GF-D8 (cell line): ENCODE measurements at regions not wholly inside any gene's neighbourhood (a gene's known extent, or its start where the extent isn't known, plus 50 kb on each side); places are given as distances from the start of the nearest gene placed in this dataset.
"Not testable (repeated sequence)": the region's sequence is repeated elsewhere in the genome, so short reads cannot be mapped to it uniquely, and the experiment has no call there.

ENCODE experiments used
- DNase-seq: peaks from one replicate; lab custom pipeline; 2025; lab: John Stamatoyannopoulos, UW

DNA sequence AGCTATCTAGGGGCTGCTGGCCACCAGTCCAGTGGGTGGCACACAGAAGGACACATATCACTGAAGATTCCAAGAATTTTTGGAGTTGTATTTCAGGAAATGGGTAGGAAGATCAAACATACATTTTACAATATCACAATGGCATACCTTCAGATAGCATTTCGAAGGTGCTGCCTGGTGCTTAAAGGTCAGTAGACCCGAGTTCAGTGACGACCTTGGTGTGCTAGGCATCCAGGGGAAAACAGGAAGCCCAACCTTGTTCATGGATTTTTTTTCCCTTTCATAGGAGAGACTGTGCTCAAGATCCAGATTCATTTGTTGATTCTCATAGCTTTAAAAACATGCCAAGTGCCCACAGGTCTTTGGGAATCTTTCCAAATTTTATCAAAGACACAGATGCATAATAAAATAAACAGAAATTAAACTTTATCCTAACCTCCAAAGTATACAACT is 51.0 kb upstream of the RCBTB2 start:
- DNase-seq, result no peak

DNA sequence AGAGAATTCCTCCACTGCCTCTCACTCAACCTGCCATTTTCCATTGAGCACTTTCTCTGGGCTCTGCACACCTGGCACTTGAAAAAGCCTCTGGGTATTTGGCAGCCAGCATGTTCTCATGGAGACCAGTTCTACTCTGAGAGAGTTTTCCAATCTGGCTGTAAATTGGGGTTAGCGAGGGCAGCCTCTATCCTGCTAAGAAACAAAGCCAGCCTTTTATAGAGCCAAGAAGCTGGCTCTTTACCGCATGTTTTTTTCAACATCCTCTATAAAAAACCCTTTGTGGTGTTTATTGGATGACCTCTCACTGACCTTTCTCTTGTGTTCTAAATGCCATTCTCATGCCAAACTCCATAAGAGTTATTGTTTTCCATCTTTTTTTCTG is 52.6 kb upstream of the RCBTB2 start:
- peak; percentile 84 for DNase-seq

DNA sequence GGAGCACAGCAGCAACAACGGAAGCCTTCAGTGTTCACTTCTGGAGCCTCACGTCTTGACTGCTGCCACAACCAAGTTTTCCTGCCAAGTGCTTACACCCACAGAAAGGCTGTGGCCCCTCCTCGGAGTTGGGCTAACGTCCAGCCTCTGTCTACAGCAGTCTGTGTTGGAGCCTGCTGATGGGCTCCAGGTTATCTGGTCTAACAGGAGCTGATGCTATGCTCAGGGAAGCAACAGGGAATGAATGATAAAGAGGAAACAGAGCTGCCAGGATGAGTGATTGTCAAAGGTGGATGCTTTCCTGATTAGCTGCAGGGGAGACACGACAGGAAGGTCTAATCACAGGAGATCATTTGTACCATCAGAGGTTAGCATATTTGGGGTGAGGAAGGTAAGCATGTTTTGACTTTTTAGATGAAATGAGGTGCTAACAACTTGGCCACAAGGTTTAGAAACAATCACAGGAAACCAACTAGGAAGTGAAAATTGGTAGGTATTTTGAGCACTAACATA is 53.8 kb upstream of the RCBTB2 start:
- DNase-seq, result no peak

DNA sequence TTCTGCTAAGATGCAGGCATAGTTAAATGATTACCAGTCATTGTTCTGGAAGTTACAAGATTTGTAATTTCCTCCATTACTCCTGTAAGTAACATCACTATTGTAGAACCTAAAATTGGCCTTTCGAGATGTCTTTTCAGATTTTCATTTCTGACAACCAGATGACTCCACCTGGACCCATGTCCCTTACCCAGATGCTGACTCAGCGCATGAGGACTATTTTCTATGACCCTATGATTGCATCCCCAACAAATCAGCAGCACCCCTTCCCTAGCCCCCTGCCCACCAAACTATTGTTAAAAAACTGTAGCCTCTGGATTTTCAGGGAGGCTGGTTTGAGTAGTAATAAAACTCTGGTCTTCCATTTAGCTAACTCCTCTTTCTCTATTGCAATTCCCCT is 55.2 kb upstream of the RCBTB2 start:
- DNase-seq, result no peak

DNA sequence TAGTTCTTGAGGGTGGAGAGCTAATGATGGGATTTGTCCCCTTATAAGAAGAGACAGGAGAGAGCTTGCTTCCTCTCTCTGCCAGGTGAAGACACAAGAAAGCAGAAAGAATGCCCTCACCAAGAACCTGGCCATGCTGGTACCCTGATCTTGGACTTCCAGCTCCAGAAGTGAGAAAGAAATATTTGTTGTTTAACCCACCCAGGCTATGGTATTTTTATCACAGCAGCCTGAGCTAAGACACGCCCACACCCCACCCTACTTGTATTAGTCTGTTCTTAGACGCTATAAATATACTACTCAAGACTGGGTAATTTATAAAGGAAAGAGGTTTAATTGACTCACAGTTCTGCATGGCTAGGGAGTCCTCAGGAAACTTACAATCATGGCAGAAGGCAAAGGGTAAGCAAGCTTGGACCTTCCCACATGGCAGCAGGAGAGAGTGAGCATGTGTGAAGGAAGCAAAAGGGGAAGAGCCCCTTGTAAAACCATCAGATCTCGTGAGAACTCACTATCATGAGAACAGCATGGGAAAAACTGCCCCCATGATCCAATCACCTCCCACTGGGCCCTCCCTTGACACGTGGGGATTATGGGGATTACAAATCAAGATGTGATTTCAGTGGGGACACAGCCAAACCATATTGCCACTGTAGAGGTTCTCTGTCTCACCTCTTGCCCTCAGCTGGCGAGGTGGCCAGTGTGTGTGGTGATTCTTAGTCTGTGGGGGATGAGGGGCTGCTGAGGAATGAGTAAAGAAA is 57.4 kb upstream of the RCBTB2 start:
- DNase-seq, result no peak

DNA sequence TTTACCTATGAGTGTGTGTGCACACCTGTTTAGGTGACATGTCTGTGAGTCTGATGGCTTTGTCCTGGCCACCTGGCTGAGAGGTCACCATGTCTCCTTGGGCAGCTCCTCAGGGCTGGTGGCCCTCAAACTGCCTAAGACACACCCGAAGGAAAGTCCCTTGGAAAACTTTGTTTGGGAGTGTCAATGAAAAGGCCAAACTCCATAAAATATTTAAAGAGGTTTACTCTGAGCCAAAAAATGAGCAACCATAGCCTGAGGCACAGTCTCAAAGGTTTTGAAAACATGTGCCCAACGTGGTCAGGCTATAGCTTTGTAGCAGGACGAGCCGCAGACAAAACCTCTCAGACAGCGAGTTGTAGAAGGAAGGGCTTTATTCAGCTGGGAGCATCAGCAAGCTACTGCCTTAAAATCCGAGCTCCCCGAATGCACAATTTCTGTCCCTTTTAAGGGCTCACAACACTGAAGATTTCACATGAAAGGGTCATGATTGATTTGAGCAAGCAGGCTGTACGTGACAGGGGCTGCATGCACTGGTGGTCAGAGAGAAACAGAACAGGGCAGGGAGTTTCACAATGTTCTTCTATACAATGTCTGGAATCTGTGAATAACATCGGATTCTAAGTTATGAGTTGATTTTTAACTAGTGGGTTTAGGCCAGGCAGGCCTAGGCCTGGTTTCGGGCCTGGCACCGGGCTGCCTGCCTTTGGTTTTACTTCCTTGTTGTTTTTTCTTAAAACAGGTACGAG is 58.4 kb upstream of the RCBTB2 start:
- DNase-seq, result not testable (repeated sequence)

DNA sequence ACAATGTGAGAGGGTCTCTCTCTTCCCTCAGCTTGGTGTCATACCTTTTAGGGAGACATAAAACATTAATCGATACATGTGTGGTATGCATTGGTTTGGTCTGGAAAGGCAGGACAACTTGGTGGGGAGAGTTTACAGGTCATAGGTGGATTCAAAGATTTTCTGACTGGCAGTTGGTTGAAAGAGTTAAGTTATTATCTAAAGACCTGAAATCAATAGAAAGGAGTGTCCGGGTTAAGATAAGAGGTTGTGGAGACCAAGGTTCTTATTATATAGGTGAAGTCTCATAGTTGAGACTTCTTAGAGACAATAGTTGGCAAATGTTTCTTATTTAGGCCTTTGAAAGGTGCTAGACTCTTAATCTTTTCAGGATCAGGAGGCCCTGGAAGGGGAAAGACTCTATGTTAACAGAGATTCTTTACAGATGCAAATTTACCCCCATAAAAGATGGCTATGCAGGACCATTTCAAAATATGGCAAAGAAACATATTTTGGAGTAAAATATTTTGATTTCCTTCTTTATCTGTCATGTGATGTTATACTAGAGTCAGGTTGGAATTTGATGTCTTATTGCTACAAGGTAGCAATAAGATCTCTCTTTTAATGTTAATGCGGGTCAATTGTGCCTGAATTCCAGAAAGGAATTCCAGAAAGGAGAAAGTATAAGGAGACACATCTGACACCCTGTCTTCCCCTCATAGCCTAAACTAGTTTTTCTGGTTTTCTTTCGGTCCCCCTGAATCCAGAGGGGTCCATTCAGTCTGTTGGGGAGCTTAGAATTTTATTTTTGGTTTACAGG is 59.2 kb upstream of the RCBTB2 start:
- no peak for DNase-seq

DNA sequence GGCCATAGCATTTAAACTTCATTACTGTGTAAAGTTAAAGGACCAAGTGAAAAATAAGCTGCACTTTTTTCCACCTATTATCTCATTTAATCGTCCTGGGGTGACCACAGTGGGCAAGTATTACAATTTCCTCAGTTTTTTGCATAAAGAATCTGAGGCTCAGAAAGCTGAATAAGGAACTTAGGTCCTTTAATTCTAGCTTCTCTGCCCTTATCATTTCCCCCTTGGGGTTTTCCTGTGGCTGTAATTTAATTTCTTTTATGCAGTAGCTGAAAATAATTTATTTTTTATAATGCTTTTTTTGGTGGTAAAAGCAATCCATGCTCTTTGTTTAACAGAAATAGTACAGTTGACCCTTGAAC is 59.8 kb upstream of the RCBTB2 start:
- DNase-seq, result no peak

DNA sequence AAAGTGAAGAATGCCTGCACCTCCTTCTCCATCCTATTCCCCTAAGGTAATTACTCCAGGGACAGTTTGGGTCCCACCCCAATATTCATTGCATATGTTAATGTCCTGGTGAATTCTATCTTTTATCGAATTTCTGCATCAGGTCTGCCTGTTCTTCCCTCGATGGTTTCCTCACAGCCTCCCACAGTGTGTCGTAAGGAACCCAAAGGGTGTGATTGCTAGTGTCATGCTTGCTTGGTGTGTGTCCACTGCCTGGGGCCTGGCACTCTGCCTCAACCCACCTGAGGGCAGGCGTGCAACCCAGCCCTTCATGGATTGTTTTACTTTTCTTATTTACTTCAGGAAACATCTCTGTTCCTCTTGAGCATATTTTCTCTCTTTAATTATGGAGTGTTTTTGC is 60.2 kb upstream of the CYSLTR2 start:
- no peak for DNase-seq

DNA sequence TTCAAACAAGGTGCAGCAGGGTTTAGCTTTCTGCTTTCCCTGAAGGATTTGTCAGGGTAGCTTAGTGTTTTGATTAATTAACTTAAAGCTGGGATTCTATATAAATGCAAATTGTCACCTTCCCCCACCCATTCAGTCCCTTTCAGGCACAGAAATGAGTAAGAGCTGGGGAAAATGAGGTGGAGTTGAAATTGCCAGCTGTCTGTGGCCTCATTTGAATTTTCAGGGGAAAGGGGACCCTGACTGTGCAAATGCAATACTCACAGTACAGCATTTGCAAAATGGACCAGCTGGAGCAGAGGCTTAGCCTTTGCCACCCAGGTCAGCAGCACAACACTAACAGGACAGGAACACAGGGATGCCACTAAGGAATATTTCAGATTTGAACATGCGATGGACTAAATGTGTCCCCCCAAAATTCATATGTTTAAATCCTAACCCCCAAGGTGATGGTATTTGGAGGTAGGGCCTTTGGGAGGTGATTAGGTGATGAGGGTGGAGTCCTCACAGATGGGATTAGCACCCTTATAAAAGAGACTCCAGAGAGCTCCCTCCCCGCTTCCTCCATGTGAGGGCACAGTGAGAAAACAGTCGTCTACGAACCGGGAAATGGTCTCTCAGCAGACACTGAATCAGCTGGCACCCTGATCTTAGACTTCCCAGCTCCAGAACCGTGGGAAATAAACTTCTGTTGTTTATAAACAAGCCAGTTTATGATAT is 59.5 kb upstream of the CYSLTR2 start:
- DNase-seq, result no peak

DNA sequence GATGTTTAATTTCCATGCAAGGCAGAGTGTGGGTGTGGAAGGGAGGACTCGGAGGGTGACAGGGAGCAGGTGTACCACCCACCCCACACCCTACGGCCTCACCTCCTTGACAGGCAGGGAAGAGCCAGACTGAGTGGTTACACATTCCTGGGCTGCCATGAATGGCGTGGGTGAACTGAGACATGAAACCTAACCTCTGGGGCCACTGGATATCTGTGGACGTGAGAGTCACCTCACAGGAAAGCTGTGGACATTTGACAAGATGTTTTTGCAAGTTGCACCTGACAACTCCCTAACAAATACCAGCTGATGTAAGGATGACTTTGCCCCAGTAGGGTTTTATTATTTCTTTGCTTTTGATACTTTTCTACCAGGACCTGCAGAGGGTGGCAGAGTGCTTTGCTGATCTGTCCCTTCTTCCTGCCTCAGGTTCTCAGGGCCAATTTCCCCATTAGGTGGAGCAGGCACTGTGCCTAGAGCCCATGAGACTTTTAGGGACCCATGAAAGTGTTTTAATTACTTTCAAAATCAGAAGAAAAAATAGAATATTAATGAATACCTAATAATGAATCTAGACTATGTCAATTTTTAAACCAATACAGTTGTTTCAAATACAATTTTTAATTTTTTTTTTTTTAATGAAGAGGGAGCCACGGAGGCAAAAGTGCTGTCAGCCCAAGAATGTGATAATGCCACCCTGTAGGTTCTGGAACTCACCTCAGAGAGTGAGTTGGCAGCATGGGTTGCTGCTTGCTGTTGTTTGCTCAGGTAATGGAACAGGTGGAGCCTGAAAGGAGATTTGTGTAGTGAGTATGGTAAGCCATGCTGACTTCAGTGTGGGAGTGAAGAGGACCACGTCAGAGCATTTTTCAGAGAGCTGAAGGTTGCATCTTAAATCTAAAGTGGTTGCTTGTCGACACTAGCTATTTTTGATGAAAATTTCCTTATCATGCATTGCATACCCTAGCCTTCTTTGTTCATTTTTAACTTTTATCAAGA is 58.0 kb upstream of the CYSLTR2 start:
- DNase-seq, result peak; percentile 70

DNA sequence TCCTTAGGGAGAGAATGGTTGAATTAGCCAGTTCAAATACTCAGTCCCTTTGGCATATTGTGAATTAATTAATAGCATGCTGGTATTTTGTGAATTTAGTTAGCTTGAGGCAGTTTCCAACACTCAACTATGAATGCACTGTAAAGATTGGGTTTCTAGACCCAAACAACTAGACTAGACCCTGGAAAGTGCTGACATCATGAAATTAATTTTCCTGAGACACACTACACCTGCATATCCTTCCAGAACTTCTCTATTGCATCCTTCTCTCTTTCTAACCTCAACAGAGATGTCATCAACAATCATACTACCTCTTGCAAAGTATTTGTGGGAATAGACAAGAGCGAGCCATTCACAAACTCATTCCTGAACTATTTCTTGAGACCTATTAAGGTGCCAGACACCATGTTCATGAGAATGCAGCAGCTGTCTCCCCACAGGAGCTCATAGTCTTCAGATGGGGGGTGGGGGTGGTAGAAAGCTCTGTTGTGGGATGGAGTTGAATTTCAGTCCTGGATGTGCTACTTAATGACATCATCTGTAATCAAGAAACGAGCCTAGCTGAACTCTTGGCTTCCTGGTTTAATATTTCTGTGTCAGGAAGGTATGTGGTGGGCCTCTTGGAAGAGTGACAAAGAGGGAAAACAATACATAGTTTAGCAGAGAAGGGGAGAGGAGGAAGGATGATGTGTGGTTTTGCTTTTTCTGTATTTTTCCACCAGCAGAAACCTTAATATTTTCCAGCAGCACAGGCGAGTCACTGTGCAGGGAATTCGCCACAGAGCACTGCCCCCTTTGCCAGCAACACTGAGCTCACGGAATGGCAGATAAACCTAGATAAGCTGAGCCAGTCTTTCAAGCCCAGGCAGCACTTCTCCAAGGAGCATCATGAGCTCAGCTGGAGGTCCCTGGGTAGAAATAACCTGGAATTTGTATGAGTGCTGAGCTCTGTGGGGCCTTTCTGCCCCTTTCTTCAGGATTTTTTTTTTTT is 53.1 kb upstream of the CYSLTR2 start:
- no peak for DNase-seq

DNA sequence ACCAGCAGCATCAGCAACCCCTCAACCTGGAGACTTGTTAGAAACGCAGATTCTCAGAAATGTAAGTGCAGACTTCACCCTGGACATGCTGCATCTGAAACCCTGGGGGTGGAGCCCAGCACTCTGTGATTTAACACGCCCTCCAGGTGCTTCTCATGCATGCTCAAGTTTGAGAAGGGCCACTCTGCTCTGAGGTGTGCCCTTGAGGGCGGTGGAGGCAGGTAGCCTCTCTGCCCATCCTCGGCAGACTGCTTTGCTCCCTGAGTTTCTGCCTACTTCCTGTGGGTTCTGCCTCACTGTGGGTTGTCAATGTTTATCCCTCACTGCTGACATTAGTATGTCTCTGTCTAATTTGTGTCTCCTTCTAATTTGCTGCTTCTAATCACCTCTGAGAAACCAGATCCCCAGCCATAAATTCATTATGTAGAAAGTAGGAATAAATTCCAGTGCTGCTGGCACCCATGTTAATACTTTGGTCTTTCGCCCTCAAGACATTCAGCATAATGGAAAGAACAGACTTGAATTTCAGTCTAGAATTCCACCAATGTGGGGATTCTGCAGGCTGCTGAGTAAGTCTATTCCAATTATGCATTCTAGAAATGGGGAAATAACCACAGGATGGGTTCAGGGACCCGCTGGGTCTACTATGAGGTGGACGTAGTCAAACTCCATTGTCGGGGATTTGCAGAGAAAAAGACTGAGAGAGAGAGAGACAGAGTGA is 51.3 kb upstream of the CYSLTR2 start:
- DNase-seq, result no peak

DNA sequence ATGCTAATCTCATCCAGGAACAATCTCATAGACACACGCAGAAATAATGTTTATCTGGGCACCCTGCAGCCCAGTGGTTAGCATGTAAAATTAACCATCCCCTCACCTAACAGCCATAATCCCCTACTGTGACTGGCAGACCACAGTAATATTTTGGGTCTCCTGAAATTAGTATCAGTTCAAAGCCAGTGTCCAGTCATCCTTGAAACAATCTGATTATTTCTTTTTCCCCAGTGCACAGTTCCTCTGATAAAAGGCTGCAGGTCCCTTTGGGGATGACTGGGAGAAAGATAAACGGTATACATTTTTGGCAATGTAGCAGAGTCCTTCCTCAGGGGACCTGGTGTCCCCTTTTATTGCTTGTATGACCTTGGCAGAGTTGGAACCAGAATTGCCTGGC is 50.4 kb upstream of the CYSLTR2 start:
- no peak for DNase-seq
